ENCODE measurements at regions not wholly inside any gene's neighbourhood (a gene's known extent, or its start where the extent isn't known, plus 50 kb on each side); places are given as distances from the start of the nearest gene placed in this dataset.

GRCh38 chr7:49346195-49346899 is 422.0 kb downstream of the CDC14C start:
- no peak overlapping the region for H3K27ac ChIP-seq (ENCODE audit: low read depth in 1 of 2, low read length in 1 of 2)
- no peaks in the 10 kb centered on the region for H3K27me3 ChIP-seq (ENCODE audit: control insufficient read depth in 2 of 2, insufficient read depth in 1 of 2, low read length in 1 of 2)
- no peaks in the 10 kb centered on the region for H3K36me3 ChIP-seq (ENCODE audit: control insufficient read depth in 2 of 2, insufficient read depth in 2 of 2, low read length in 1 of 2)
- H3K9me3 ChIP-seq (ENCODE audit: control insufficient read depth in 2 of 2, insufficient read depth in 1 of 2, low read length in 1 of 2), result no peaks in the 10 kb centered on the region
- WGBS, result 90% methylated on average over 1 of the region's 1 CpG
- no peak overlapping the region for H3K4me3 ChIP-seq (ENCODE audit: low read length in 2 of 2)
- DNase-seq (ENCODE audit: low read depth in 6 of 9, low spot score in 9 of 9), result no peak
- no peaks in the 10 kb centered on the region for H3K4me1 ChIP-seq (ENCODE audit: control insufficient read depth in 2 of 2, insufficient read depth in 2 of 2, low read length in 2 of 2)

GRCh38 chr7:49367072-49367471 is 406.4 kb upstream of the VWC2 start:
- Histone ChIP-seq H3K27ac (ENCODE audit: low read depth in 1 of 2, low read length in 1 of 2) (no peak overlapping the region), H3K4me1 (ENCODE audit: control insufficient read depth in 2 of 2, insufficient read depth in 2 of 2, low read length in 2 of 2) (no peaks in the 10 kb centered on the region), H3K4me3 (ENCODE audit: low read length in 2 of 2) (no peak overlapping the region), H3K27me3 (ENCODE audit: control insufficient read depth in 2 of 2, insufficient read depth in 1 of 2, low read length in 1 of 2) (no peaks in the 10 kb centered on the region), H3K36me3 (ENCODE audit: control insufficient read depth in 2 of 2, insufficient read depth in 2 of 2, low read length in 1 of 2) (no peaks in the 10 kb centered on the region), H3K9me3 (ENCODE audit: control insufficient read depth in 2 of 2, insufficient read depth in 1 of 2, low read length in 1 of 2) (no peaks in the 10 kb centered on the region)
- WGBS, result 82% methylated on average over 2 of the region's 2 CpGs
- no peak for DNase-seq (ENCODE audit: low read depth in 6 of 9, low spot score in 9 of 9)

GRCh38 chr7:49371771-49372170 is 401.7 kb upstream of the VWC2 start:
- Histone ChIP-seq H3K36me3 (ENCODE audit: control insufficient read depth in 2 of 2, insufficient read depth in 2 of 2, low read length in 1 of 2) (no peaks in the 10 kb centered on the region), H3K9me3 (ENCODE audit: control insufficient read depth in 2 of 2, insufficient read depth in 1 of 2, low read length in 1 of 2) (no peaks in the 10 kb centered on the region), H3K4me1 (ENCODE audit: control insufficient read depth in 2 of 2, insufficient read depth in 2 of 2, low read length in 2 of 2) (no peaks in the 10 kb centered on the region), H3K27ac (ENCODE audit: low read depth in 1 of 2, low read length in 1 of 2) (no peak overlapping the region), H3K4me3 (ENCODE audit: low read length in 2 of 2) (no peak overlapping the region), H3K27me3 (ENCODE audit: control insufficient read depth in 2 of 2, insufficient read depth in 1 of 2, low read length in 1 of 2) (no peaks in the 10 kb centered on the region)
- WGBS, result 87% methylated on average over 1 of the region's 1 CpG
- DNase-seq (ENCODE audit: low read depth in 6 of 9, low spot score in 9 of 9), result no peak

GRCh38 chr7:49376817-49377375 is 396.5 kb upstream of the VWC2 start:
- no peak overlapping the region for H3K27ac ChIP-seq (ENCODE audit: low read depth in 1 of 2, low read length in 1 of 2)
- DNase-seq (ENCODE audit: low read depth in 6 of 9, low spot score in 9 of 9), result no peak
- H3K27me3 ChIP-seq (ENCODE audit: control insufficient read depth in 2 of 2, insufficient read depth in 1 of 2, low read length in 1 of 2), result no peaks in the 10 kb centered on the region
- H3K4me3 ChIP-seq (ENCODE audit: low read length in 2 of 2), result no peak overlapping the region
- H3K36me3 ChIP-seq (ENCODE audit: control insufficient read depth in 2 of 2, insufficient read depth in 2 of 2, low read length in 1 of 2), result no peaks in the 10 kb centered on the region
- no peaks in the 10 kb centered on the region for H3K9me3 ChIP-seq (ENCODE audit: control insufficient read depth in 2 of 2, insufficient read depth in 1 of 2, low read length in 1 of 2)
- H3K4me1 ChIP-seq (ENCODE audit: control insufficient read depth in 2 of 2, insufficient read depth in 2 of 2, low read length in 2 of 2), result no peaks in the 10 kb centered on the region
- WGBS, result 84% methylated on average over 2 of the region's 2 CpGs

- H3K9me3 ChIP-seq (ENCODE audit: control insufficient read depth in 2 of 2, insufficient read depth in 1 of 2, low read length in 1 of 2), result no peaks in the 10 kb centered on the region
- WGBS, result 95% methylated on average over 1 of the region's 1 CpG
- H3K27ac ChIP-seq (ENCODE audit: low read depth in 1 of 2, low read length in 1 of 2), result no peak overlapping the region
- H3K36me3 ChIP-seq (ENCODE audit: control insufficient read depth in 2 of 2, insufficient read depth in 2 of 2, low read length in 1 of 2), result no peaks in the 10 kb centered on the region
- no peak for DNase-seq (ENCODE audit: low read depth in 6 of 9, low spot score in 9 of 9)
- no peaks in the 10 kb centered on the region for H3K4me1 ChIP-seq (ENCODE audit: control insufficient read depth in 2 of 2, insufficient read depth in 2 of 2, low read length in 2 of 2)
- no peaks in the 10 kb centered on the region for H3K27me3 ChIP-seq (ENCODE audit: control insufficient read depth in 2 of 2, insufficient read depth in 1 of 2, low read length in 1 of 2)
- H3K4me3 ChIP-seq (ENCODE audit: low read length in 2 of 2), result no peak overlapping the region
Observed at GRCh38 chr7:49386792-49387191, 386.6 kb upstream of the VWC2 start.

GRCh38 chr7:49389871-49390479 is 383.5 kb upstream of the VWC2 start:
- Histone ChIP-seq H3K27me3 (ENCODE audit: control insufficient read depth in 2 of 2, insufficient read depth in 1 of 2, low read length in 1 of 2) (no peaks in the 10 kb centered on the region), H3K36me3 (ENCODE audit: control insufficient read depth in 2 of 2, insufficient read depth in 2 of 2, low read length in 1 of 2) (no peaks in the 10 kb centered on the region), H3K27ac (ENCODE audit: low read depth in 1 of 2, low read length in 1 of 2) (no peak overlapping the region), H3K9me3 (ENCODE audit: control insufficient read depth in 2 of 2, insufficient read depth in 1 of 2, low read length in 1 of 2) (no peaks in the 10 kb centered on the region), H3K4me3 (ENCODE audit: low read length in 2 of 2) (no peak overlapping the region), H3K4me1 (ENCODE audit: control insufficient read depth in 2 of 2, insufficient read depth in 2 of 2, low read length in 2 of 2) (no peaks in the 10 kb centered on the region)
- WGBS, result 68% methylated on average over 7 of the region's 7 CpGs
- no peak for DNase-seq (ENCODE audit: low read depth in 6 of 9, low spot score in 9 of 9)

GRCh38 chr7:49396229-49396628 is 377.2 kb upstream of the VWC2 start:
- Histone ChIP-seq H3K4me3 (ENCODE audit: low read length in 2 of 2) (no peak overlapping the region), H3K27me3 (ENCODE audit: control insufficient read depth in 2 of 2, insufficient read depth in 1 of 2, low read length in 1 of 2) (no peaks in the 10 kb centered on the region), H3K36me3 (ENCODE audit: control insufficient read depth in 2 of 2, insufficient read depth in 2 of 2, low read length in 1 of 2) (no peaks in the 10 kb centered on the region), H3K27ac (ENCODE audit: low read depth in 1 of 2, low read length in 1 of 2) (no peak overlapping the region), H3K9me3 (ENCODE audit: control insufficient read depth in 2 of 2, insufficient read depth in 1 of 2, low read length in 1 of 2) (no peaks in the 10 kb centered on the region), H3K4me1 (ENCODE audit: control insufficient read depth in 2 of 2, insufficient read depth in 2 of 2, low read length in 2 of 2) (no peaks in the 10 kb centered on the region)
- no peak for DNase-seq (ENCODE audit: low read depth in 6 of 9, low spot score in 9 of 9)
- WGBS, result 90% methylated on average over 4 of the region's 4 CpGs

GRCh38 chr7:49397750-49398149 is 375.7 kb upstream of the VWC2 start:
- no peak overlapping the region for H3K4me3 ChIP-seq (ENCODE audit: low read length in 2 of 2)
- H3K27me3 ChIP-seq (ENCODE audit: control insufficient read depth in 2 of 2, insufficient read depth in 1 of 2, low read length in 1 of 2), result no peaks in the 10 kb centered on the region
- DNase-seq (ENCODE audit: low read depth in 6 of 9, low spot score in 9 of 9), result no peak
- H3K27ac ChIP-seq (ENCODE audit: low read depth in 1 of 2, low read length in 1 of 2), result no peak overlapping the region
- WGBS, result 93% methylated on average over 4 of the region's 4 CpGs
- no peaks in the 10 kb centered on the region for H3K36me3 ChIP-seq (ENCODE audit: control insufficient read depth in 2 of 2, insufficient read depth in 2 of 2, low read length in 1 of 2)
- no peaks in the 10 kb centered on the region for H3K9me3 ChIP-seq (ENCODE audit: control insufficient read depth in 2 of 2, insufficient read depth in 1 of 2, low read length in 1 of 2)
- H3K4me1 ChIP-seq (ENCODE audit: control insufficient read depth in 2 of 2, insufficient read depth in 2 of 2, low read length in 2 of 2), result no peaks in the 10 kb centered on the region

GRCh38 chr7:49398236-49398635 is 375.2 kb upstream of the VWC2 start:
- WGBS, result 90% methylated on average over 5 of the region's 5 CpGs
- no peaks in the 10 kb centered on the region for H3K4me1 ChIP-seq (ENCODE audit: control insufficient read depth in 2 of 2, insufficient read depth in 2 of 2, low read length in 2 of 2)
- no peaks in the 10 kb centered on the region for H3K36me3 ChIP-seq (ENCODE audit: control insufficient read depth in 2 of 2, insufficient read depth in 2 of 2, low read length in 1 of 2)
- no peak overlapping the region for H3K4me3 ChIP-seq (ENCODE audit: low read length in 2 of 2)
- no peak for DNase-seq (ENCODE audit: low read depth in 6 of 9, low spot score in 9 of 9)
- no peaks in the 10 kb centered on the region for H3K27me3 ChIP-seq (ENCODE audit: control insufficient read depth in 2 of 2, insufficient read depth in 1 of 2, low read length in 1 of 2)
- H3K9me3 ChIP-seq (ENCODE audit: control insufficient read depth in 2 of 2, insufficient read depth in 1 of 2, low read length in 1 of 2), result no peaks in the 10 kb centered on the region
- no peak overlapping the region for H3K27ac ChIP-seq (ENCODE audit: low read depth in 1 of 2, low read length in 1 of 2)

Data from thymus (tissue), 11 donors.